GM13976 (cell line): ENCODE measurements at regions not wholly inside any gene's neighbourhood (a gene's known extent, or its start where the extent isn't known, plus 50 kb on each side); places are given as distances from the start of the nearest gene placed in this dataset.

Experiments used
- DNase-seq: peaks from one replicate; pipeline ENCODE4 v3.0.0; 2012; ENCODE audit warnings: low spot score
- in situ Hi-C: fragments of 300-500 bp; cut with MboI; formaldehyde crosslinking; loops from one replicate; pipeline ENCODE4 v1.12.0; 2022; ENCODE audit warnings: low sequenced_read_pairs, mixed read lengths, inconsistent platforms; ENCODE audit not compliant: unreplicated experiment
- TF ChIP-seq, protein P1 (sequence below): IDR thresholded peaks from 2 replicates; pipeline ENCODE4 v1.5.1; 2012; ENCODE audit warnings: borderline replicate concordance, mild to moderate bottlenecking; ENCODE audit not compliant: insufficient read depth; ENCODE audit errors: extremely low read depth, missing control alignments, control extremely low read depth

DNA sequence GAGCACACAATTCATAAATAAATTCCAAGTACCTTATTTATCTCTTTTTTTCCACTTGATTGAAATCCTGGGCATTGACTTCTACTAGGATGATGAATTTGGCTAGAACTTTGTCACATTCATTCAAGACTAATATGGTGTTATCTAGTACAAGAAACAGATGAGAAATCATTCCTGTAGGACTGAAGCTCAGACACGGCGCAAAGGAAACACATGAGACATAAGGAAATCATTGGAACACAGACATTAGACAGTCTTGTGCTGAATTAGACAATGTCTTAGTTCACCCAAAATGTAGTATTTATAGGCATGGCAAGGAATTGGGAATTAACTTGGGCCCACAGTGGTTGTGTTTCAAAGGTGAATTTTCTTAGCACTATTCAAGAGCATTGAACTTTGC, 305.7 kb downstream of the SETD4 start:
- no peak for DNase-seq
- TF ChIP-seq, protein P1, sequence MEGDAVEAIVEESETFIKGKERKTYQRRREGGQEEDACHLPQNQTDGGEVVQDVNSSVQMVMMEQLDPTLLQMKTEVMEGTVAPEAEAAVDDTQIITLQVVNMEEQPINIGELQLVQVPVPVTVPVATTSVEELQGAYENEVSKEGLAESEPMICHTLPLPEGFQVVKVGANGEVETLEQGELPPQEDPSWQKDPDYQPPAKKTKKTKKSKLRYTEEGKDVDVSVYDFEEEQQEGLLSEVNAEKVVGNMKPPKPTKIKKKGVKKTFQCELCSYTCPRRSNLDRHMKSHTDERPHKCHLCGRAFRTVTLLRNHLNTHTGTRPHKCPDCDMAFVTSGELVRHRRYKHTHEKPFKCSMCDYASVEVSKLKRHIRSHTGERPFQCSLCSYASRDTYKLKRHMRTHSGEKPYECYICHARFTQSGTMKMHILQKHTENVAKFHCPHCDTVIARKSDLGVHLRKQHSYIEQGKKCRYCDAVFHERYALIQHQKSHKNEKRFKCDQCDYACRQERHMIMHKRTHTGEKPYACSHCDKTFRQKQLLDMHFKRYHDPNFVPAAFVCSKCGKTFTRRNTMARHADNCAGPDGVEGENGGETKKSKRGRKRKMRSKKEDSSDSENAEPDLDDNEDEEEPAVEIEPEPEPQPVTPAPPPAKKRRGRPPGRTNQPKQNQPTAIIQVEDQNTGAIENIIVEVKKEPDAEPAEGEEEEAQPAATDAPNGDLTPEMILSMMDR: no peak
- in situ Hi-C loops: no loop called here

DNA sequence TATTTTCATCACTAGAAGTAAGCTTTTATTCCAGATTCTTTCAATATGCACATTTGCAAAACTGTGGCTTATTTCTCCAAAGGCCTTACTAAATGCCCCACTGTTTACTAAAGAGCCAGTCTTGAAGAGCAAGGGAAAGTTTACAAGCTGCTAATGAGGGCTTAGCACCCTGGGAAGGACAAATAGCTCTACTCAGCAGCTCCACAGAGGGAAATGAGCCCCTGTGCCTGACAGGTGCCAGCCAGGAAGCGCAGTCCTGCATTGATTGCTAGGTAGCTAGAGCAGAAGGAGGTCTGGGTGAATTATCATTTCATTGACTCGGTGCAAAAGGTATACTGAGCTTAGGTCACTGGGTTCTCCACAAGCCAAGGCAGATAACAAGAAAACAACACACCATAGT, 307.0 kb downstream of the SETD4 start:
- TF ChIP-seq, protein P1: no peak
- in situ Hi-C loops: no loop called here
- no peak for DNase-seq

DNA sequence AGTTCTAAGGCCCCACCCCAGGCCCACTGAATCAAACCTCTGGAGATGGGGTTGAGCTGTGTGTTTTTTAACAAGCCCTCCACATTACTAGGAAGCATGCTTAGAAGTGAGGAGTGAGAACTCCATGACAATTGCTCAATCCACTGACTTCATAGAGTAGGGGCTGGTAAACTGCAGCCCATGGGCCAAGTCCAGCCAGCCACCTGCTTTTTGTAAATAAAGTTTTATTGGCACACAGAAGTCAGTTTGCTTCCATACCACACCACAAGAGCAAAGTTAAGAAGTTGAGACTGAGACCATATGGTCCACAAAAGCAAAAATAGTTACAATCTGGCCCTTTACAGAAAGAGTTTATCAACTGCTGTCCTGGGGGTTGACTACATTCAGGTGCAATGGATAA, 309.2 kb downstream of the SETD4 start:
- TF ChIP-seq, protein P1: no peak
- DNase-seq: no peak
- in situ Hi-C loops: no loop called here

DNA sequence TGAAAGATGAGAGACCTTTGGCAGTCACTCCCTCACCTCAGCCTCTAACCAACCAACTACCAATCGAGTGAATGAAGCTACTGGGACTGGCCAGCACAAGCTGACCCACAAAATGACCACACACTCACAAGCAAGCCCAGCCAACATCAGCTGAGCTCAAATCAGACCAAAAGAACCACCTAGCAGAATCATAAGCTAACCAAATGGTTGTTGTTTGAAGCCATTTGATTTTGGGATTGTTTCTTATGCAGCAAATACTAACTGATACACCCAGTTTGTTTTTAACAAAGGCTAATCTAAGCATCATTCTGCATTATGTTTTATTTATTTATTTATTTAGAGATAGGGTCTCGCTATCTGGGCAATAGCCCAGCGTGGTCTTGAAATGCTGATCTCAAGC, 310.4 kb downstream of the SETD4 start:
- in situ Hi-C loops: no loop called here
- TF ChIP-seq, protein P1: no peak
- no peak for DNase-seq

DNA sequence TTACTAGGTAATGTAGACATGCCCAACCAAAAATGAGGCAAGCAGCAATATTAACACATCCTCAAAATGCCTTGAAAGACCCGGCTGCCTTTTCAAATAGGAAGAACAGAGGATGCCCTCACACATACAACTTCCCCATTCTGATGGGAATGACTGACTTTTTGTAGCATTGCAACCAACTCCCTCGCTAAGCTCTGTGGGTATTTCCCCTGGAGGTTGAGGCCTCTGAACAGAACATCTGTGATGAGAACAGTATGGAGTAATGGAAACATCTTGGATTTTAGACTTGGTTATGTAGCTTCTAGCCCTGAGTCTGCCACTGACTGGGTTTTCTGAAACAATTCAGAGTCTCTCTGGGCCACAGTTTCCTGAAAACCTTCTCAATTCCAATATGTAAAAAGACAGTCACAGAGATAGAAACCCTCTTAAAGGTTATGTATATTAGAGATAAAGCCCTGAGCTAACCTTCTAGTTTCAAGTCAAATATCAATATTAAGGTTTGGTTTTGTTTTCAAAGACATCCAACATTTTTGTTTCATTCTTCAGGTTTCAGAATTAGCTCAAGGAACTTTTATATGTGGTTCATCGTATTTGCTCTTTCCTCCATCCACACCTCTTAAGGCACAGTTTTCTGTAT, 311.5 kb downstream of the SETD4 start:
- TF ChIP-seq, protein P1: no peak
- in situ Hi-C loops: no loop called here
- DNase-seq: no peak

DNA sequence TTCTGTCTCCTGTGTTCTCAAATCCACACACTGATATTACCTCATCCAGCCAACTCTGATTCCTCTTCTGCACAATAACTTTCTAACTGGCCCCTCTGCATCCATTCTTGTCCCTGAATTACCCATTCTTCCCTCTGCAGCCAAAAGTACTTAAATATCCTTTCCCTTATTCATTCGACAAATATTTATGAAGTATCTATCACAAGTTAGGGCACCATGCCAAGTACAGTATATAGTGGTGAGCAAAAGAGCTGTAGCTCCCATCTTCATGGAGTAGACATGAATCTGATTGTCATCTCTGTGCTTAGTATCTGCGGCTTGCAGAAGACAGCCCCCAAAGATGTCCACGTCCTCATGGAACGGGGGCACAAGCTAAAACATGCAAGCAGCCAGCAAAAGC, 316.8 kb downstream of the SETD4 start:
- in situ Hi-C loops: no loop called here
- TF ChIP-seq, protein P1: no peak
- no peak for DNase-seq

DNA sequence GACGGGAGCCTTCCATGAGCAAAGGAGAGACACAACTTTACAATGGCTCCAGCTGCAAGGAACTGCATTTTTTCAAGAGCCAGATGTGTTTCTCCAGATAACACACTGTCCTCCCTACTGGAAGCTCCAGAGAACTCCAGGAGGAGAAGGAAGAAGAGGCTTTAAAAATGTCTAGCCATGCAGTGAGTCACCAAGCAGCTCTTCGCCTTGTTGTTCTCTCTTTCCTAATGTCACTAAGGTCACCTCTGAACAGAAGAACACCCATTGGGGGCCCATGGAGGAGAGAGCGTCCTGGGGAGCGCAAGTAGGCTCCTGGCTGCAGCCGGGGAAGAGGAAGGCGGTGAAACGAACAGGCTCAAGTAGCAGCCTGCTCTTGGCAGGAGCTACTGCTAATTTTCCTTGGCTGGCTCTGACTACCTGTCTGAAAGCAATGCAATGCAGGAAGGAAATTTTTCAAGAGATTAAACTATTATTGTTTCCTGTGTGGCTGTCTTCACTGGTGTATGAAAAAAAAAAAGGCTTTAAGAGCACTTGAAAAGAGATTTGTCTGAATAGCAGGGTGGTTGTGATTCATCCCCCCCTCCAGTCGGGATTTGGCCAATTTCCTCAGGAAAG, 321.9 kb downstream of the SETD4 start:
- in situ Hi-C loops: no loop called here
- TF ChIP-seq, protein P1: no peak
- no peak for DNase-seq
